Dermis blood vessel endothelial cell (primary cell): ENCODE measurements at regions not wholly inside any gene's neighbourhood (a gene's known extent, or its start where the extent isn't known, plus 50 kb on each side); places are given as distances from the start of the nearest gene placed in this dataset.
A peak's percentile ranks its signal among the peaks of the same experiment; 100 is the strongest.

Source experiments
- DNase-seq: peaks from one replicate; pipeline ENCODE4 v3.0.0; 2010

DNA sequence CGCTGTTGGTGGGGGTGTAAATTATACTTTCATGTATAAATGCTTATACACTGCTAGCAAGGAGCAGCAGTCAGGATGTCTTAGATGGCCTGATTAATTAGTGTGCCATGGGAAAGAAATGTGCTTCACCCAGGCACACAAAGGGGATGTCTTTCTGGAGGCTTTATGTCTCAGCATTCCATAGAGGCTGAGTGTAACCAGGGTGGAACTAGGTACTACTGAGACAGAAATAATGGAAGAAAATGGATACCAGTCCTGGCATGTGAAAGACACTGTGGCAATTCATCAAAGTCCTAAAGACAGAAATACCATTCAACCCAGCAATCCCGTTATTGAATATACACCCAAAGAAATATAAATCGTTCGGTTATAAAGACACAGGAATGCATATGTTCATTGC is 52.5 kb downstream of the PF4 start:
- no peak for DNase-seq

- DNase-seq: no peak
Measured at GRCh38 chr4:73923631-73923937, 54.4 kb downstream of the CXCL1 start.

DNA sequence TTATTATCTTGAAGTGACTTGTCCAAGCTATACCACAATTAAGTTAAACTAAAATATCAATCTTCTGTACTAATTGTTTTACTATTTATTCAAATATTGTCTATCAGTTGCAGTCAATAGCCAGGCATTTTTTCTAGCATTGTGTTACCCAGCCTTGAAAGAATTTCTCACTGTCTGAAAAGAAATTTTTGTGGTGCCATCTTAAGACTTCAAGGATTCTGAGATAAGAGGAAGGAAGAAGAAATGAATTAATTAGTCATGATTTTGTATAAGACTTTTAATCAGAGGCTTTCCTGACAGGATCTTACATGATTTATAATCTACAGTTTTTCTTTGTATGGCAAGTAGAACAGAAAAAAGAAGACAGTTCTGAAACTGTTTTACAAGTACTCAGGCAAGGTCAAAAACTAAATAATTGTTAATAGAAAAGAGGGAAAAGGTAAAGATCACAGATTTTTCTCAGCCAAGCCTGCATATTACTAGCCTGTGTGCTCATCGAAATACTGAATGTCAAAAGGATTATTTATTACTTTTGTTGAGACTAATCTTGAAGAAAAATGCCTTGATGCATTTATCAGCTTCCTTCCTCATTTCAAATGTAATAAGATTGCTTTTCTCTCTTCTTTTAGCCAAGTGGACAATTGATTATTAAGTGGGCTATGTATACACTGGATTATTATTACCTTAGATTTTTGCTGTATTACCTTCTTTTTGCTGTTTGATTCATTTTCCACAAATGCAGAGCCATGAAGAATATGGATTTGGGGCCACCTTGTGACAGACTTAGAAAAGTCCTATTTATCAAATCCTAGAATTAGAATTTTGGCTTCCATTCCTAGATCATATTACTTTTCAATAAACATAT is 53.8 kb downstream of the CXCL1 start:
- DNase-seq: peak; percentile 73

- DNase-seq: no peak
Measured at GRCh38 chr4:73922317-73922716, 53.1 kb downstream of the CXCL1 start.
